Fibroblast of villous mesenchyme (primary cell): ENCODE measurements at regions not wholly inside any gene's neighbourhood (a gene's known extent, or its start where the extent isn't known, plus 50 kb on each side); places are given as distances from the start of the nearest gene placed in this dataset.

ENCODE experiments used
- DNase-seq: peaks from one replicate; pipeline ENCODE4 v3.0.0-alpha.2; 2010; ENCODE audit warnings: low read depth
- H3K4me3 ChIP-seq: 2 replicates; pipeline ENCODE4 v1.5.1; 2011; ENCODE audit warnings: low read depth, mild to moderate bottlenecking, low read length
- CTCF ChIP-seq: IDR thresholded peaks from 2 replicates; pipeline ENCODE4 v1.5.1; 2012; ENCODE audit warnings: low read depth, mild to moderate bottlenecking, low read length; ENCODE audit not compliant: insufficient read depth

GRCh38 chr11:79794484-79795393, 353.9 kb upstream of the TENM4 start:
- no peak overlapping the region for H3K4me3 ChIP-seq
- no peak for DNase-seq
- TF ChIP-seq CTCF, result no peak

- no peak for TF ChIP-seq CTCF
- DNase-seq, result no peak
- no peak overlapping the region for H3K4me3 ChIP-seq
These were observed 353.2 kb upstream of the TENM4 start for GRCh38 chr11:79794057-79794456.

GRCh38 chr11:79786961-79787360, 346.1 kb upstream of the TENM4 start:
- no peak for TF ChIP-seq CTCF
- DNase-seq, result no peak
- H3K4me3 ChIP-seq, result no peak overlapping the region

GRCh38 chr11:79783833-79784232, 343.0 kb upstream of the TENM4 start:
- no peak overlapping the region for H3K4me3 ChIP-seq
- DNase-seq, result no peak
- no peak for TF ChIP-seq CTCF

GRCh38 chr11:79768343-79768742, 327.5 kb upstream of the TENM4 start:
- no peak for TF ChIP-seq CTCF
- H3K4me3 ChIP-seq, result no peak overlapping the region
- DNase-seq, result no peak

- no peak for TF ChIP-seq CTCF
- DNase-seq, result no peak
- H3K4me3 ChIP-seq, result no peak overlapping the region
These were observed 321.6 kb upstream of the TENM4 start for GRCh38 chr11:79762279-79762921.

- no peak overlapping the region for H3K4me3 ChIP-seq
- DNase-seq, result no peak
- no peak for TF ChIP-seq CTCF
These were observed 317.5 kb upstream of the TENM4 start for GRCh38 chr11:79758325-79758724.
